NCI-H1694 treated with DMSO at 0.1 percent for 48 hours (cell line): ENCODE measurements at regions not wholly inside any gene's neighbourhood (a gene's known extent, or its start where the extent isn't known, plus 50 kb on each side); places are given as distances from the start of the nearest gene placed in this dataset.

Experiments used
- DNase-seq: peaks from one replicate; lab custom pipeline; 2025; lab: John Stamatoyannopoulos, UW

DNA sequence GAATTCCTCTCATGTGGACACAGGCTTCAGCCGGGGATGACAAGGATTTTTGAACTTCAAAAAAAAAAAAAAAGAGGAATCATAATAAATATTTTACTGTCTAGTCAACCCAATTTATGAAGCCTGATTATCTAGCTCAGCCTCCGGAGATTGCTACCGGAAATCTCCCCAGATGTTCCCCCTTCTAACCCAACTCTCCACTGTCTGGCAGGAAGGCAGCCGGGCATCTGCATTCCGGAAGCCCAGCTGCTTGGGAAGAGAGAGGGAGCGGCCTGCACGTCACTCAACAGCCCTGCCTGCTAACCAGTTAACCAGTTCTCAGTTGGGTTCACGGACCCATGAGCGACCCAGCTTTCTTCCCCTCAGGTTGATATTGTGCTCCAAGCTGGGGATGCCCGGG, 87.2 kb upstream of the POU3F3 start:
- DNase-seq, result no peak

DNA sequence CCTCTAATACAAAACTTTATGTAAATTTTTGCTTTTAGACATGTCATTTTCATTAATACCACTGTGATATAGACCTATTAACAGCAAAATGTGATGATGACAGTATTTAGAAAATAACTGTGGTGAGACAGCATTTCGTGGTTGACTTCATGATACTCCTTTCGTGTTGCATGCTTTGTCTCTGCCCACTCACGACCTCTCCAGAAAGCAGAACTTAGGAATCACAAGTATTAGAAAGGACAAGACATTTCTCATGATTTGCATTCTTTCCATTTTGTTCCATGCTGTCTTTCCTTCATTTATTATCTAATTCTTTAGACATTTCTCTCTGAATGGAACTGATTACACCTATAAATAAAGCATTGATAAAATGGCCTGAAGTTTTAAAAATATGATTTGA, 85.2 kb upstream of the POU3F3 start:
- no peak for DNase-seq

DNA sequence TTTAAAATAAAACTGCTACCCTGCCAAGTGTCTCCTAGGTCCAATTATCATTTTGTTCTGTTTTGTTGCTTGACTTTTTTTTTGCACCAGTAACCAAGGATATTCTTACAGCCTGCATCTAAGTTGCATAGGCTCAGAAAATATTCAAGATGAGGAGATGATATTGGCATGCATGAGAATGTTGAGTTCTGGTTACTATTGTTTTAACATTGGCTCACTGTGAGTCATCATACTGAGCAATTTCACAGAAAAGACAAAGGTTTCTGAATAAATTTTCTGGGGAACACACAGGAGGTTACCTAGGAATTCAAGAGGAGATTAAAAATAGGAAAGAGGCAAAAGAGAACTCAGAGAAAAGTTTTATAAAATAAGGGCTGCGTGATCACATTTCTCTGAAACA, 84.8 kb upstream of the POU3F3 start:
- DNase-seq, result no peak

DNA sequence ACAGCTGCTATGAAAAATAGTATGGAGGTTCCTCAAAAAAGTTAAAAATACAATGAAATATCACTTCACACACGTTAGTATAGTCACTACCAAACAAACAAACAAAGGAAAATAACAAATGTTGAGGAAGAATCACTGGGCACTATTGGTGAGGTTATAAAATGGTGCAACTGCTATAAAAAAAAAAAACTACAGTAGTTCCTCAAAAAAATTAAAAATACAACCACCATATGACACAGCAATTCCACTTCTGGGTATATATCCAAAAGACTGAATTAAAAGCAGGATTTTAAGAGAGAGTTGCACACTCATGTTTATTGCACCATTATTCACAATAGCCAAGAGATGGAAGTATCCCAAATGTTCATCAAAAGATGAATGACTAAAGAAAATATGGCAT, 80.9 kb upstream of the POU3F3 start:
- no peak for DNase-seq

DNA sequence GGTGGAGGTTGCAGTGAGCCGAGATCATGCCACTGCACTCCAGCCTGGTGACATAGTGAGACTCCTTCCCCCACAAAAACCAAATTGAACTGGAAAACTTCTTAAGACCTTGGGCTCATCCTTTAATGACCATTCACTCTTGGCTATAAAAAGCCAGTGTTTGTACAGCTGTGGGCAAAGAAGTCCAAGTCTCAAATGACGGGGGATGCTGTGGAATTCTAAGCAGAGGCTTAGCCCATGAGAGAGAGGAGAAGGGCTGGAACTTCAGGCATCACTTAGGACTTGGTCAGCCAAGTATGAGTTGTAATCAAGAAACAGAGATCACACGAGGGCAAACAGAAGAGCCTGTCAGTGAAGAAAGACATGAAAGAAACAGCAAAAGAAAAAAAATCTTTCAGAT, 79.3 kb upstream of the POU3F3 start:
- DNase-seq, result no peak

DNA sequence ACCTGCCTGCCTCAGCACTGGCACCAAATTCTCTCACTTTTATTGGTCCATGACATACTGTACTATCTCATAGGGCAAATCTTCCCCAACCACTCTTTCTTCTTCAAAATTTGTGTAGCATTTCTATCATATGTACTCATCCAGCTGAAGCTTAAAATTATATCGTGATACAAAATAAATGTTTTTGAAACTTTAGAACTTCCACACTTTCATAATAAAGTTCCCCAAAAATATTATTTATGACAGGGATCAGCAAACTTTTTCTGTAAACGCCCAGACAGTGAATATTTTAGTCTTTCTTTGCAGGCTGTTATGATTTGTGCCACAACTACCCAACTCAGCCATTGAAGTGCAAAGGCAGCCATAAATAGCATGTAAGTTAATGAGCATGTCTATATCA, 76.2 kb upstream of the POU3F3 start:
- no peak for DNase-seq

DNA sequence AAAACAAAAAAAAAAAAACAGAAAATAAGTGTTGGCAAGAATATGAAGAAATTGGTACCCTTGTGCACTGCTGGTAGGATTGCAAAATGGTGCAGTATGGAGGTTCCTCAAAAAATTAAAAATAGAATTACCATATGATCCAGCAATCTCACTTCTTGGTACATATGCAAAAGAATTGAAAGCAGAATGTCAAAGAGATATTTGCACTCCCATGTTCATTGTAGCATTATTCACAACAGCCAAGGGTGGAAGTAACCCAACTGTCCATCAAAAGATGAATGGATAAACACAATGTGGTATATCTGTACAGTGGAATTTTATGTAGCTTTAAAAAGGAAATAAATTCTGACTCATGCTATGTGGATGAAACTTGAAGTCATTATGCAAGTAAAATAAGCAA, 72.8 kb upstream of the POU3F3 start:
- no peak for DNase-seq

DNA sequence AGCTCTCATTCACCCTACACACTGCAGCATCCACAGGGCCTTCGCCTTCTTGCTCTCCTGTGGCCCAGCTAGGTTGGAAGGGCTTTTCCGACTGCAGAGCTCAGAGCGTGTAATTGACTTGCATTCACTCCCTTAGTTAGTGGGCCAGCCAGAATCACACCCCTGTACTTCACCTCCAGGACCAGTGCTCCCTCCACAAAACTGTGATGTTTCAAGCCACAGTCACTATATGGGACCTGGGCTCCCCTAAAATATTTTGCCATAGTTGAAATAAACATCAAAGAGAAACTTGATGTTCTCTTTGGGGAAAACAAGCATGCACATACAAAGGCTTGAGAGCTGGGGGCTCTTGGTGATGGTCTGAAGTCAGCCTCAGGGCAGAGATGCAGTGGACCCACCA, 69.7 kb upstream of the POU3F3 start:
- no peak for DNase-seq

DNA sequence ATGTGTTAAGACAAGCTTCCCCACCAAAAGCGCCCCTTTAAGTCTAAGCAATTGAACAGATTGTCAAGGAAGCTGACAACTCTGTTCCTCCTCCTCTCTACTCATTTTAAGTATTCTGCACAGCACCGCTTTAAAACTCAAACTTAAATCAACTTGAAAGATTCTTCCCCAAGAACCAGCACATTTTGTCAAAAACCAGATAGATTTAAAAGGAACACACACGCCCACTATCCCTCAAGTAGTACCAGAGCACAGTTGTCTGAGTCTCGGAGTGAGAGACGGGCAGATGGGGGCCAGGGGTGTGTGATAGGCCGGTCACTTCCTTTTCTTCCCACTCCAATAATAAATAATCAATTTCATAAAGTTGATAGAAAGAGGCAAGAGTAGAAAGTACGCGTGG, 67.7 kb upstream of the POU3F3 start:
- DNase-seq, result no peak

DNA sequence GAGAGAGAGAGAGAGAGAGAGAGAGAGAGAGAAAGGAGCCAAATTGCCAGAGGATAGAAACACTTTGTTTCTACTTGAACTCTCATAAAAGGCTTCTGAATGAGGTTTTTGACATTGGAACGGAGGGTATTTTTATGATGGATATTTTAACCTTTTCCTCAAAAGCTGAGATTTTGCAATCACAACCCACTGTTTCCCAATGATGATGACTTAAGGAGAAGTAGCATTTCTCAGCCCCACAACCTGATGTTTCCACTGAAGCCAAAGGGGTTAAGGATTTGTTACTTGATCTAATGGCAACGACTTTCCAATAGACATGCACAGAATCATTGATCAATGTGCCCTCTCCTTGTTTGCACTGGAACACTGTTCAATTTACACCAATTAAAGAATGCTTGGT, 67.1 kb upstream of the POU3F3 start:
- no peak for DNase-seq

DNA sequence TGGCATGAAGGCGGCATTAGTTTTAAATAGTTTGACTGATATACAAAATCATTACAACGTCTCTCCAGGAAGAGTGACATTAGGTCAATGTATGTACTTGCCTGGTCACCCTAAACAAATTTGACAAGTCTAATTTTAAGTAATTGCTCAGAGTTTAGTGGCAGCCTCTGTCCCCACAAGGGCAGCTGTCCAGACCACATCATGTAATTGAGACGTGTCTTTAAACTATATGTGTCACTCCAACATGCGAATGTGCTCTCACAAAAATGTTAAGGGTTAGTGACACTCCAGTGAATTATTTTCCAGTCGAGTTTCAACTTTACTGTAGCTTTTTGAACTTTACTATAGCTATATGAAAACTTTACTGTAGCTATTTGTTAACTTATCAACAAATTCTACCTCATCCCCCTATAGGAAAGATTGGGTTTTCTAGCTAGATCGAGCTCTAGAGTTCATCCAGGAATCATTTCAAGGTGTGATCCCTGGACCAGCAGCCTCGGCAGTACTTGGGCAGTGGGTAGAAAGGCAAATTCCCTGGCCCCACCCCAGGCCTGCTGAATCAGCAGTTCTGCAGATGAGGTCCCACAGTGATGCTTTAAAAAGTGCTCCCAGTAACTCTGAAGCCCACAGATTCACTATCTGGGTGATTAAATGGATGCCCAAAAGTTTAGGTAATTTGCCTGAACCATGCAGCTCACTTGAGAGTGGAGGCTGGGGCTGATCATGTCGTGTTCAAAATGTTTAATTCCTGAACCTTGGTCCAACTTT, 66.4 kb upstream of the POU3F3 start:
- no peak for DNase-seq

DNA sequence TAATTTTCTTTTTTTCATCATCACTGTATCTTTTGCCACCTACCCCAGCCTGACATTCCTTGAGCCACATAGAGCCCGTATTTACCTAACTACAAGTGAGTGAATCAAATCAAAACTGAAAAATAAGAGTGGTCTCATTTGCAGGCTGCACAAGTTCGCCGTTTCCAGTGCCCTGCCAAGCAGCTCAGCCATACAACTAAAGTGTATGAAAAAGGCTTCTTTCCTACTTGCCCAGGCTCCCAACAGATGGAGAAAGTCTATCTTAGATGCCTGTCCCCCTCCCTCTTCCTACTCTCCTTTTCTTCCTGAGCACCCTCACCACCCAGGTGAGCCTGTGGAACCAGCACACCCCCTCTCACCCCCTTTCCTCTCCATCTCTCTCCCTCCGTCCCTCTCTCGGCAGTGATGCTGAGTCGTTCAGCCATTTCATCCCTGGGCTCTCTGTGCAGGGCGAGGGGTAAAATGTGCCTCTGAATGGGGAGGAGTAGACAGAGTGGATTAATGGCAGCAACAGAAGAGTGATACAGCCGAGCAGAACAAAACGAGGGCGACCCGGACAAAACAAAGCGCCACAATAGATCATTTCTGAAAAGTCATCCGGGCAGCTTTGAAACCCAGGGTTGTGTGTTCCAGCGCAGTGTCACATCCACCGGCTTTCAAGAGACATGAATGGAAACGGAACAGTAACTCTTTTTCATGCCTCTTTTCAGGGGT, 65.0 kb upstream of the POU3F3 start:
- DNase-seq, result no peak

DNA sequence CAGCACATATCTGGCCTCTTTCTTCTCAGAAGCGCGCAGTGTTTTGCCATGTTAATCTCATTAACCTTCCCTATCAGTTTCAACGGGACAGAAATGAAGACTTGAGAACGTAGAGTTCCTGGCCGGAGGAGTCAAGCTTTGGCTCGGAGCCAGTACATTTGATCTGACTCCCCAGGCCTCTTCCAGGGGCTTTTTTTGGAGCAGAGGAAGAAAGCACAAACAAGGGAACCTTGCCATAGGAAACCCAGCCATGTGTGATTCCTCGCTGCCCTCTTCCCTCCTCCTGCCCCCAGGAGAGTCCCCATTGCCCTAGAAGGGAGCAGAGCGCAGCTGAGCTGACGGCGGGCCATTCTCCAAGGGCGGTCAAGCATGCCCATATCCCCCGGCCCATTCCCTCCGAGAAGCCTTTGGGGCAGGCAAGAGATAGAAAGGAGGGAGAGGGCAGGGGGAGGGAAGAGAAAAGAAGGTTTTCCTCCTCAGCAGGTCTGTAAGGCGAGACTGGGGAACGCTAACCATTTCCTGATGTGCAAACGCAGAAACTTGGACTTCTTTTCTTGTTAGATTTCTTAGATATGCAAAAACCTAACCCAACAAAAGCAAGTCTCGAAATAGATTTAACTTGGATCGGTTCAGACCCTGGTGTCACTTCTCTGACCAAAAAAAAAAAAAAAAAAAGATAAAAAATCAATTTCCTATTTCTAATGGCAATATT, 63.7 kb upstream of the POU3F3 start:
- no peak for DNase-seq

DNA sequence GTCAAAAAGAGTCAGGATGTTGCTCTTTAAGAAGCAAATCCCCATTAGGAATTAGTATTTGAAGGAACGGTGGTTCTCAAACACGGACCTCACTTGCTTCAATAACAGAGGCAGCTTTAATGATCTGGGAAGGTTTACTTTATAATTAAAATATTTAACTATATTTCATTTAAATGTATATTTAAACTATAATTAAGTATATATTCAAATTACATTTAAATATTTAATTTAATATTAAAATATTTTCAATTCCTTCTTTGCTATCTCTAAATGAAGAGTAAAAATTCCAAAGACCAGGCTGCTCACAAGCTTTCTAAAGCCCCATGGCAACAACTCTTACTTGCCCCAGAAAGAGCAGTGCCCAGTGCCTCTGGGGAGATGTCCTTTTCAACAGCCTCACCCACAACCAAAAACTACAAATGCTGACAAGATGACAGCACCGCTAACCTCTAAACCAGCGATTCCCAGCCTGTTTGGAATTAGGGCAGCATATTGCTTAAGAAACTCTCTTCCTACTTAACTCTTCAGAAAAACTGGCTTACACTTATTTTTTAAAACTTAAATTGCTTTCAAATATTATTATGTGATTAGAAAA, 62.9 kb upstream of the POU3F3 start:
- no peak for DNase-seq

DNA sequence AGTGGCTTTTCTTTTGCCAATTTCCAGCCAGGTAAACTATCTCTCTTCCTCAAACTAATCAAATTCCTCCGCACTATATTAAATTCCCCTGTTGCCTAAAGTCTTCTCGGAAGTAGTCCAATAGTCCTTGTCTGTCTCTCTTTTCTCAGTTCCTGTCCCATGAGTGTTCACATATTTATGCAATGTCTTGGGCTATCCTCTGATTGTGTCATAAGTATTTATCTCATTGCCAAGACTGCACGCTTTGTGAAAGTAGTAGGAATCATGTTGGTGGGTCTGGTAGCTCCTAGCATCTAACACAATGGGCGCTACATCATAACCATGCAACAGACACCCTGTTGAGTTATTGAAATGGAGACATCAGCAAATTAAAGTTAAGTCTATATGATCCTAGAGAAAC, 59.9 kb upstream of the POU3F3 start:
- DNase-seq, result no peak

DNA sequence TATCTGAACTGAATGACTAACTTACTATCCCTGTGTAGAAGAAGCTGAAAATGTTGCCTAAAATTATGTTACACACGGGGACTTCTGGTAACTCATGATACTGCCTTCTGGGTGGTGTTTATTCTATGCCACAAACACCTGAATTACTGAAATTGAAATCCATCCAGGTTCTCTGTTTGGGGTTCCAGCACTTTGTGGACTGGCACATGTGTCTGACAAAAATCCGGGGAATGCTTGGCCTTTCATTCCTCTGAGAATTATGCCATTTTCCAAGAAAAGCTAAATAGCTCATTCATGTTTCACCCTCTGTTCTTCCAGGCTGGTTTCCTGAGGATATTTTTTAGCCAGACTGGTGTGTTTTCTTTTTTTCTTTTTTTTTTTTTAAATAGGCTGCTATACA, 59.5 kb upstream of the POU3F3 start:
- no peak for DNase-seq
